ENCODE measurements at regions not wholly inside any gene's neighbourhood (a gene's known extent, or its start where the extent isn't known, plus 50 kb on each side); places are given as distances from the start of the nearest gene placed in this dataset.
"Not testable (repeated sequence)": the region's sequence is repeated elsewhere in the genome, so short reads cannot be mapped to it uniquely, and the experiment has no call there.

GRCh38 chr2:184449760-184450159 is 148.6 kb upstream of the ZNF804A start:
- DNase-seq (ENCODE audit: low spot score): no peak

GRCh38 chr2:184452907-184453306 is 145.4 kb upstream of the ZNF804A start:
- DNase-seq (ENCODE audit: low spot score): no peak

GRCh38 chr2:184455624-184456023 is 142.7 kb upstream of the ZNF804A start:
- no peak for DNase-seq (ENCODE audit: low spot score)

- DNase-seq (ENCODE audit: low spot score): not testable (repeated sequence)
These were observed 141.6 kb upstream of the ZNF804A start for GRCh38 chr2:184456693-184457092.

- DNase-seq (ENCODE audit: low spot score): no peak
These were observed 135.0 kb upstream of the ZNF804A start for GRCh38 chr2:184463102-184463865.

- no peak for DNase-seq (ENCODE audit: low spot score)
These were observed 134.5 kb upstream of the ZNF804A start for GRCh38 chr2:184463866-184464248.

GRCh38 chr2:184468826-184469225 is 129.5 kb upstream of the ZNF804A start:
- no peak for DNase-seq (ENCODE audit: low spot score)

- DNase-seq (ENCODE audit: low spot score): no peak
These were observed 125.8 kb upstream of the ZNF804A start for GRCh38 chr2:184472481-184472880.

- no peak for DNase-seq (ENCODE audit: low spot score)
These were observed 116.5 kb upstream of the ZNF804A start for GRCh38 chr2:184481865-184482264.

- DNase-seq (ENCODE audit: low spot score): no peak
These were observed 99.4 kb upstream of the ZNF804A start for GRCh38 chr2:184498936-184499335.

GRCh38 chr2:184504252-184504651 is 94.1 kb upstream of the ZNF804A start:
- DNase-seq (ENCODE audit: low spot score): no peak

- DNase-seq (ENCODE audit: low spot score): no peak
These were observed 91.1 kb upstream of the ZNF804A start for GRCh38 chr2:184507254-184507653.

- no peak for DNase-seq (ENCODE audit: low spot score)
These were observed 80.9 kb upstream of the ZNF804A start for GRCh38 chr2:184517402-184517801.

GRCh38 chr2:184520441-184520840 is 77.9 kb upstream of the ZNF804A start:
- no peak for DNase-seq (ENCODE audit: low spot score)

GRCh38 chr2:184523732-184524131 is 74.6 kb upstream of the ZNF804A start:
- no peak for DNase-seq (ENCODE audit: low spot score)

- no peak for DNase-seq (ENCODE audit: low spot score)
These were observed 73.6 kb upstream of the ZNF804A start for GRCh38 chr2:184524551-184525382.

- DNase-seq (ENCODE audit: low spot score): no peak
These were observed 71.3 kb upstream of the ZNF804A start for GRCh38 chr2:184527058-184527457.

- no peak for DNase-seq (ENCODE audit: low spot score)
These were observed 70.2 kb upstream of the ZNF804A start for GRCh38 chr2:184528119-184528518.

GRCh38 chr2:184530239-184530638 is 68.1 kb upstream of the ZNF804A start:
- DNase-seq (ENCODE audit: low spot score): no peak

- DNase-seq (ENCODE audit: low spot score): no peak
These were observed 67.4 kb upstream of the ZNF804A start for GRCh38 chr2:184530959-184531358.

GRCh38 chr2:184532551-184532950 is 65.8 kb upstream of the ZNF804A start:
- no peak for DNase-seq (ENCODE audit: low spot score)

- no peak for DNase-seq (ENCODE audit: low spot score)
These were observed 63.3 kb upstream of the ZNF804A start for GRCh38 chr2:184534986-184535385.

GRCh38 chr2:184540246-184540789 is 58.0 kb upstream of the ZNF804A start:
- DNase-seq (ENCODE audit: low spot score): no peak

Measured in RKO (cell line).